ENCODE measurements at regions not wholly inside any gene's neighbourhood (a gene's known extent, or its start where the extent isn't known, plus 50 kb on each side); places are given as distances from the start of the nearest gene placed in this dataset.

DNA sequence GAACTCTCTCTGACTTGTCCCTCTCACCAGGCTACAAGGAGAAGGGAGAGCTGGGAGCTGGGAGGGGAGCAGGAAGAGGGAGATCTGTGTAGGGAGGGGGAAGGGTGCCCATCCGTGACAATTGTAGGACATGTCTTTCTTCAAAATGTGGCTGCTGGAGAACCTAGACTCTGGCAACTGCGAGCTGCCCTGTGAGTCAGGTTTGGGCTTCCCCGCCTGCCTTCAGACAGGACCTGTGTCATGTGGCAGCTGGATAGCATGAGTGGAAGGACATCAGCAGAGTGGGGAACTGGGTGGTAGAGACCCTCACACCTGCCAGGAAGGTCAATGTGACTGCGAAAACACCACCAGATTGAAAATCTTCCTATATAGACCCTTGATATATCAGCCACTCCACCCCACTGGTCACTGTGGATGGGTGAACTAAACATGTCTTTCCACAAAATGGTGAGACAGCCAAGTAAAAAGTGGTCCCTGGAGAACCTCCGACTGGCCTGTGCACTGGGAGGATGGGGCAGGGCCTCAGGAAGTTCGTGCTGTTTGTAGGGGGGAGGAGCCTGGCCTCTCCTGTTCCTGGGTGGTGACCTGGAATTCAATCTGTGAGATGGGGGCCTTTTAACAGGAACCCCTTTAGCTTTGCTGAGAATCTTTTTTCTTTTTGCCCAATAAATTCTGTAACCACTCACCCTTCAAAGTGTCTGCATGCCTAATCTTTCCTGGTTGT, 62.2 kb upstream of the CAPRIN2 start:
- Histone ChIP-seq H3K27me3 (ENCODE audit: control insufficient read depth, low read length) (peaks cover 28% of the 10 kb centered on the region), H3K4me1 (ENCODE audit: control insufficient read depth, low read length) (no peaks in the 10 kb centered on the region), H3K27ac (ENCODE audit: low read depth, low read length) (no peak overlapping the region), H3K9me3 (ENCODE audit: control insufficient read depth, insufficient read depth, low read length) (no peaks in the 10 kb centered on the region), H3K4me2 (ENCODE audit: low read length) (no peak overlapping the region), H3K9me2 (replicated peaks; ENCODE audit: control insufficient read depth, low read length) (no peaks in the 10 kb centered on the region), H4K20me1 (ENCODE audit: control insufficient read depth, insufficient read depth, low read depth, low read length) (no peaks in the 10 kb centered on the region), H3K79me2 (ENCODE audit: control insufficient read depth, low read length) (no peaks in the 10 kb centered on the region), H3K4me3 (ENCODE audit: low read length) (no peak overlapping the region), H3K36me3 (ENCODE audit: control insufficient read depth, low read length) (no peaks in the 10 kb centered on the region), H3F3A (ENCODE audit: control insufficient read depth, insufficient read depth) (no peaks in the 10 kb centered on the region)
- TF ChIP-seq, protein P1, sequence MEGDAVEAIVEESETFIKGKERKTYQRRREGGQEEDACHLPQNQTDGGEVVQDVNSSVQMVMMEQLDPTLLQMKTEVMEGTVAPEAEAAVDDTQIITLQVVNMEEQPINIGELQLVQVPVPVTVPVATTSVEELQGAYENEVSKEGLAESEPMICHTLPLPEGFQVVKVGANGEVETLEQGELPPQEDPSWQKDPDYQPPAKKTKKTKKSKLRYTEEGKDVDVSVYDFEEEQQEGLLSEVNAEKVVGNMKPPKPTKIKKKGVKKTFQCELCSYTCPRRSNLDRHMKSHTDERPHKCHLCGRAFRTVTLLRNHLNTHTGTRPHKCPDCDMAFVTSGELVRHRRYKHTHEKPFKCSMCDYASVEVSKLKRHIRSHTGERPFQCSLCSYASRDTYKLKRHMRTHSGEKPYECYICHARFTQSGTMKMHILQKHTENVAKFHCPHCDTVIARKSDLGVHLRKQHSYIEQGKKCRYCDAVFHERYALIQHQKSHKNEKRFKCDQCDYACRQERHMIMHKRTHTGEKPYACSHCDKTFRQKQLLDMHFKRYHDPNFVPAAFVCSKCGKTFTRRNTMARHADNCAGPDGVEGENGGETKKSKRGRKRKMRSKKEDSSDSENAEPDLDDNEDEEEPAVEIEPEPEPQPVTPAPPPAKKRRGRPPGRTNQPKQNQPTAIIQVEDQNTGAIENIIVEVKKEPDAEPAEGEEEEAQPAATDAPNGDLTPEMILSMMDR (IDR thresholded peaks at IDR 0.05; ENCODE audit: low read depth, low read length, poor library complexity, severe bottlenecking), result no peak
- TF ChIP-seq EZH2phosphoT487 (IDR thresholded peaks at IDR 0.05; ENCODE audit: borderline replicate concordance, low read length), result no peak

DNA sequence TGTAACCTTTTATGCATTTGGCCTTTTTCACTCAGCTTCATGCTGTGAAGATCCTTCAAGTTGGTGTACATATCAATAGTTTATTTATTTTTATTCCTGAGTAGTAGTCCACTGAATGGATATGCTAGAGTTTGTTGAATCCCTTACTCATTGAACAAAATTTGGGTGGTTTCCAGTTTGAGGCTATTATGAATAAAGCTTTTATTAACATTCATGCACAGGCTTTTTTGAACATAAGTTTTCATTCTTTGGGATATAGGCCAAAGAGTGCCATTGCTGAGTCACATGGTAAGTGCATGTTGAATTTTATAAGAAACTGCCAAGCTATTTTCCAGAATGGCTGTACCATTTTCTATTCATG, 59.5 kb upstream of the CAPRIN2 start:
- H4K20me1 ChIP-seq (ENCODE audit: control insufficient read depth, insufficient read depth, low read depth, low read length), result no peaks in the 10 kb centered on the region
- H3K9me2 ChIP-seq (replicated peaks; ENCODE audit: control insufficient read depth, low read length), result no peaks in the 10 kb centered on the region
- no peaks in the 10 kb centered on the region for H3F3A ChIP-seq (ENCODE audit: control insufficient read depth, insufficient read depth)
- no peak overlapping the region for H3K4me3 ChIP-seq (ENCODE audit: low read length)
- TF ChIP-seq EZH2phosphoT487 (IDR thresholded peaks at IDR 0.05; ENCODE audit: borderline replicate concordance, low read length), result no peak
- TF ChIP-seq, protein P1 (IDR thresholded peaks at IDR 0.05; ENCODE audit: low read depth, low read length, poor library complexity, severe bottlenecking), result no peak
- no peak overlapping the region for H3K27ac ChIP-seq (ENCODE audit: low read depth, low read length)
- H3K9me3 ChIP-seq (ENCODE audit: control insufficient read depth, insufficient read depth, low read length), result no peaks in the 10 kb centered on the region
- no peak overlapping the region for H3K4me2 ChIP-seq (ENCODE audit: low read length)
- H3K27me3 ChIP-seq (ENCODE audit: control insufficient read depth, low read length), result peaks cover 11% of the 10 kb centered on the region
- no peaks in the 10 kb centered on the region for H3K4me1 ChIP-seq (ENCODE audit: control insufficient read depth, low read length)
- H3K79me2 ChIP-seq (ENCODE audit: control insufficient read depth, low read length), result no peaks in the 10 kb centered on the region
- H3K36me3 ChIP-seq (ENCODE audit: control insufficient read depth, low read length), result no peaks in the 10 kb centered on the region

DNA sequence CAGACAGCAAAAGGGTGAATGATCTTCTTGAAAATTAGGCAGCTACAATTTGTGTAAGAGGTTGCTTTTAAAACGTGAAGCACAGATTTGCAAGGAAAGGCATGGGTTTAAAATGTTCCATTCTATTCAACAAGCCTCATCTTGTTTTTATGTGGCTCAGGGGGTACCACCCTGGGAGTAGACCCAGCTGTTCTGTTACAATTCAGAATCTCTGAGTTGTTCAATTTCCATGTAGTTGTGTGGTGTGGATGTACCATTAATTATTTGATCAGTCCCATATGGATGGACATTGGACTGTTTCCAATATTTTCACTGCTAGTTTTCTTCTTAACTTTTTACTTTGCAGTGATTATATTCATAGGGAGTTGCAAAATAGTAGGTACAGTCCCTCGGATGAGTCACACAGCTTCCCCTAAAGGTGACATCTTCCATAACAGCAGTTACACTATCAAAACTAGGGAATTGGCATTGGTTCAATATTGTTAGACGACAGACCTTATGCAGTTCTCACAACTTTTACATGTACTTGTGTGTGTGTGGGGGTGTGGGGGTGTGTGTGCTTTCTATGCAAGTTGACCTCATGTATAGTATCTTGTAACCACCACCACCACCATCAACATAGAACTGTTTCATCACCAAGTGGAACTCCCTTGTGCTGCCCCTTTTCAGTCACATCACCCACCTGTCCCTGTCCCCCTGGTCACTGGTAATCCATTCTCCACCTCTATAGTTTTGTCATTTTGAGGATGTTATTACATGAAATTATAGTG, 59.0 kb upstream of the CAPRIN2 start:
- H3K27ac ChIP-seq (ENCODE audit: low read depth, low read length), result no peak overlapping the region
- H4K20me1 ChIP-seq (ENCODE audit: control insufficient read depth, insufficient read depth, low read depth, low read length), result no peaks in the 10 kb centered on the region
- H3K36me3 ChIP-seq (ENCODE audit: control insufficient read depth, low read length), result no peaks in the 10 kb centered on the region
- TF ChIP-seq, protein P1 (IDR thresholded peaks at IDR 0.05; ENCODE audit: low read depth, low read length, poor library complexity, severe bottlenecking), result no peak
- no peak for TF ChIP-seq EZH2phosphoT487 (IDR thresholded peaks at IDR 0.05; ENCODE audit: borderline replicate concordance, low read length)
- H3K9me2 ChIP-seq (replicated peaks; ENCODE audit: control insufficient read depth, low read length), result no peaks in the 10 kb centered on the region
- peaks cover 11% of the 10 kb centered on the region for H3K27me3 ChIP-seq (ENCODE audit: control insufficient read depth, low read length)
- H3K4me1 ChIP-seq (ENCODE audit: control insufficient read depth, low read length), result no peaks in the 10 kb centered on the region
- H3K4me2 ChIP-seq (ENCODE audit: low read length), result no peak overlapping the region
- H3K79me2 ChIP-seq (ENCODE audit: control insufficient read depth, low read length), result no peaks in the 10 kb centered on the region
- H3K9me3 ChIP-seq (ENCODE audit: control insufficient read depth, insufficient read depth, low read length), result no peaks in the 10 kb centered on the region
- H3K4me3 ChIP-seq (ENCODE audit: low read length), result no peak overlapping the region
- H3F3A ChIP-seq (ENCODE audit: control insufficient read depth, insufficient read depth), result no peaks in the 10 kb centered on the region
